Mononuclear cell (primary cell): ENCODE measurements at regions not wholly inside any gene's neighbourhood (a gene's known extent, or its start where the extent isn't known, plus 50 kb on each side); places are given as distances from the start of the nearest gene placed in this dataset.

Experiments
- H3K27me3 ChIP-seq: 2 replicates; pipeline ENCODE4 v1.6.0; 2011; ENCODE audit warnings: low read length, control low read depth; ENCODE audit not compliant: insufficient read depth
- H3K4me1 ChIP-seq: 2 replicates; pipeline ENCODE4 v1.5.1; 2011; ENCODE audit warnings: mild to moderate bottlenecking, low read length, control low read depth; ENCODE audit not compliant: insufficient read depth
- H3K4me3 ChIP-seq: 2 replicates; pipeline ENCODE4 v1.5.1; 2011; ENCODE audit warnings: mild to moderate bottlenecking, low read length, moderate library complexity
- H3K9me3 ChIP-seq: 2 replicates; pipeline ENCODE4 v1.5.1; 2011; ENCODE audit warnings: low read depth, mild to moderate bottlenecking, control low read depth, low read length

DNA sequence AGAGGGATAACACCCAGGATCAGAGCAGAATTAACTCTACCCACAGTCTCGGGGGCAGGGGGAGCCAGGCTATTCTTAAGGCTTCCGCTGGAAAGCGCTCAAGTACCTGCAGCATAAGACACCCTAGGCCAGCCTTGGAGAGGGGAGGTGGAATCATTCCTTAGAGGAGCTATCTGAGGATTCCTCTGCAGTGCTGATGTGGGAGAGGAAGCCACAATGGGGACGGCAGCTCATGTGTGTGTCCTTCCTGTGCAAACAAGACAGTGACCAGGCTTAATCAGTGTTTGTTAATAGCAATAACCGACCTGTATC lies 382.2 kb upstream of the CADM1 start:
- H3K27me3 ChIP-seq, result no peaks in the 10 kb centered on the region
- H3K9me3 ChIP-seq, result no peaks in the 10 kb centered on the region
- H3K4me3 ChIP-seq, result no peak overlapping the region
- no peaks in the 10 kb centered on the region for H3K4me1 ChIP-seq

DNA sequence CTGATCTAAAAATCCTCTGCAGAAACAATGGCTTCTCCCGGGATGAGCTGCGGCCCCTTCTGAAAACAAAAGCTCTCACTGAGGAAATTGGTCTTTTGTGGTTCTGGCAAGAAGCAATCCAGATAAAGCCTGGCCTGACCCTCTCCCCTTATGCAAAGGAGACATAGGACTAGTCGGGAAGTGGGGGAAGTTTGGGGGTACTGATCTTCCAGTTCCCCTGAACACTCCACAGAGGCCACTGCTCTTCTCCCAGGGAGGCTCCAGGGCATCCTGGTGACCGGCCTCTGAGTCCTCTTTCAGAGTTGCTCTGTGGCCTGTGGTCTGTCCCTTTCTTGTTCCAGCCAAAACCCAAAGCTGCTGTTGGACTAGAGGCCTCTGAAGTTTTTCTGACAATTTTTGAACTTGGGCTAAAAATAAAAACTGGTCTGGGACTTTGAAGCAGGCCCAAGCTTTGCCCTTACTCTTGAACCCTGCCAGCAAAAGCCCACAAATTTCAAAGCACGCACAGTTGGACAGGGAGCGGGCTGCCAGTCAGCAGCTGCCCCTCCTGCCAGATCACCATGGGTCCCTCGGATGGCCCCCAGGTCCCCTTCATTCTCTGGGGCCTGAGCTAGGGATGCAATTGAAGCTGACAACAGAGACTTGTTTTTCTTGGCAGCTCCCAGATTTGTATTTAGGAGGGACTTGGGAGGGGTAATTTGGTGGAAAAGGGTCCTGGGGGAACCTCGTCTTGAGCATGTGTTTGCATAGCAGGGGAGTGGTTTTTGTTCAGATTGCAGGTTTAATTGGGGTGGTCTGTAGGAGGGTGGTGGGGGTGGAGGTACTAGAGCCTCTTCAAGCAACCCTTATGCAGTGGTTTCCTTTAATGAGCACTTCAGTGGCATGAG lies 381.6 kb upstream of the CADM1 start:
- Histone ChIP-seq H3K4me1 (no peaks in the 10 kb centered on the region), H3K9me3 (no peaks in the 10 kb centered on the region), H3K4me3 (no peak overlapping the region), H3K27me3 (no peaks in the 10 kb centered on the region)

DNA sequence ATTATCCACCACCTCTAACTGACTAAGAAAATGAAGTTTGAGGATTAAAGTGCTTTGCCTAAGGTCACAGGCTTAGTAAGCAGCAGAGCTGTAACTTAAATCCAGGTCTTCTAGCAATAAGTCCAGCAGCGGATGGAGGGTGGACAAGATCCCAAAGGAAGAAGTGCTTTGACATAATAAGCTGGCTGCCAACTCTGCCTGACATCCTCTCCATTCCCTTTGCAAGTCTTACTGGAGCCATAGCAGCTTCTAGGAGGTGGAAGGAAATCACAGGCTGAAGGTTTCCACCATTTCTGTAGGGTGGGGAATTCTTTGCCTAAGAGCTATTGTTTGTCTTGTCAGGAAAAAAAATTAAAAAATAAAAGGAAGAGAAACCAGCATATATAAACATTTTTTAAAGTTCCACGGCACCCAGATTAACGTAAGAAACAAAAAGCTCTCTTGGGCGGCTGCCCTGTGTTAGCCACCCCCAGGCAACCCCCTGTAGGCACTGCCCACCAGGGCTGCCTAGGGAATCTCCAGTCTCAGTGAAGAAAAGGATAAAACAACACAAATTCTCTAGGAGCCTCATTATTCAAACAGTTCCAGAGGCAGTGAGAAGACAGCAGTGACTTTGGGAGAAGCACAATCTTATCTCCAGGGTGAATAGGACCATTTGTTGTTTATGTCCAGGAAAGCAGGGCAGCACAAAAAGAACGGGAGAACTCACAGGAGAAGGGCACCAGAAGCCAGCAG lies 380.8 kb upstream of the CADM1 start:
- Histone ChIP-seq H3K9me3 (no peaks in the 10 kb centered on the region), H3K4me3 (no peak overlapping the region), H3K4me1 (no peaks in the 10 kb centered on the region), H3K27me3 (no peaks in the 10 kb centered on the region)

GRCh38 chr11:115874843-115875242 lies 370.6 kb upstream of the CADM1 start:
- no peaks in the 10 kb centered on the region for H3K27me3 ChIP-seq
- no peak overlapping the region for H3K4me3 ChIP-seq
- H3K9me3 ChIP-seq, result no peaks in the 10 kb centered on the region
- peaks cover 32% of the 10 kb centered on the region for H3K4me1 ChIP-seq

DNA sequence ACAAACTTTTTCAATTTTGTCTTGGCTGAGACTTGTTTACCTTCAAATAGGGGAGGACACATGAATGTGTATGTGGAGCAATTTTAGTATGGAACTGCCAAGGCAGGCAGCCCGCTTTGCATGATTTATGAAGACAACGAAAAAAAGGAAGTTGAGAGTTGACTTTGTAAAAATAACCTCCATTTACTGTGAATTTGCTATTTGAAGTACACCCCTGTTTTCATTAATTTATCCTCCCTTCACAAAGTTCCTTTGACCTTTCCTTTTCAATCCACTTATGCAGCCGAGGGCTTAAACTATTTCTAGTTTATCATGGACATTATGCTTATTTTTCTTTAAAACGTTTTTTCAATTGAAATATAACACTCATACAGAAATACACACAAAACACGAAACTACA lies 369.6 kb upstream of the CADM1 start:
- Histone ChIP-seq H3K4me3 (no peak overlapping the region), H3K4me1 (peaks cover 32% of the 10 kb centered on the region), H3K9me3 (no peaks in the 10 kb centered on the region), H3K27me3 (no peaks in the 10 kb centered on the region)

- no peaks in the 10 kb centered on the region for H3K9me3 ChIP-seq
- peaks cover 3% of the 10 kb centered on the region for H3K27me3 ChIP-seq
- H3K4me1 ChIP-seq, result peaks cover 32% of the 10 kb centered on the region
- no peak overlapping the region for H3K4me3 ChIP-seq
Measured at GRCh38 chr11:115872416-115872815, 368.2 kb upstream of the CADM1 start.

DNA sequence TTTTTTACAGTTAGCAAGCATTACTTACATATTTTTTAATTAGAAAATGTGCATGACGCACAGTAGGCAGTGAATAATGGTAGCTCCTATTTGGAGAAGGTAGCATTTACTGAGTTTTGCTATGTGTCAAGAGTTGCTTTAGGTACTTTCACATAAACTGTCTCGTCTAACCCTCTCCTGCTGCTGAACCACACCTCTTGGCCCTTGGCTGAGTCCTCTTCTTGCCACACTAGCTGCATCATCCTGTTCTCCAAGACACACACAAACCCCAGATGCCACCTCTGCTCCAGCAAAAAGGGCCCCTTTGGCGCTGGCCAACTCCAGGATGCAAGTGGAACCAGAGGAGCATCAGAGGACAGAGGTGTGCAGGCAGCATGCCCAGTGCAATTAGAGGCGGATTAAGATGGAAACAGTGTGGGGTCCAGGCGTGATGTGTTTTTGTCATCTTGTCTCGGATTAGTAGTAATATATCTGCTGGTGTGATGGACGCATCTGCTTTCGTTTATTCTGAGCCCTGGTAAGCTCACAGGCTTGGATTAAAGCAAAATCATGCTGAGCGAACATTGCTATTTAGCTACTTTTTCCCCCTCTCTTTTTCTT lies 367.0 kb upstream of the CADM1 start:
- peaks cover 3% of the 10 kb centered on the region for H3K27me3 ChIP-seq
- peaks cover 32% of the 10 kb centered on the region for H3K4me1 ChIP-seq
- H3K9me3 ChIP-seq, result no peaks in the 10 kb centered on the region
- no peak overlapping the region for H3K4me3 ChIP-seq

DNA sequence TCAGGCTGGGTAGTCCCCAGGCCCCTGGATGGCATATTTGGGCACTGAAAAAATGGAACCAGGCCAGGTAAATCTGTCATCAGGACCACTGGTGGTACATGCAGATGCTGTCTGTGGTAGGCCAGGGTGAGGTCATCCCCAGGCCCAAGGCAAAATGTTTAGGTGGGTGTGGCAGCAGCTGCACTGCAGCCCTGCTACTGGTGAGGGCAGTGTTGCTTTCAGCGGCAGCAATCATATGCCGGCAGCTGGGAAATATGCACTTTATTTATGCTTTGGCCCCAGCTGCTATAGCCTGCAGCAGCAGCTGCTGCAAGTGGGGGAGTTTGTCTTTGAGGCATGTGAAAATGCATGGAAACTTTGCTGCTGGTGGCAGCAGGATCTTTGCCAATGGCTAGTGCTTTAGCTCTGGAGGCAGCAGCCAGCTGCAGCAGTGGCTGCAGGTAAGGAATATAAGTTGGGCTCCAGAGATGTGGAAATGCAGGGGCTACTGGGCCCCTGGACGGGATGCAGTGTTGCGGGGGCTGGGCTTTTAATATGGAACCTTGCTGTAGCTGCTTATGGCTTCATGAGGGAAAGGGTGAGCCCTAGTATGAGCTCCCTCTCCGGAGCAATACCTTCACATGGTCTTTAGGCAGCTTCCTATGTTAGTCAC lies 365.7 kb upstream of the CADM1 start:
- Histone ChIP-seq H3K27me3 (peaks cover 3% of the 10 kb centered on the region), H3K4me3 (no peak overlapping the region), H3K4me1 (peaks cover 32% of the 10 kb centered on the region), H3K9me3 (no peaks in the 10 kb centered on the region)

DNA sequence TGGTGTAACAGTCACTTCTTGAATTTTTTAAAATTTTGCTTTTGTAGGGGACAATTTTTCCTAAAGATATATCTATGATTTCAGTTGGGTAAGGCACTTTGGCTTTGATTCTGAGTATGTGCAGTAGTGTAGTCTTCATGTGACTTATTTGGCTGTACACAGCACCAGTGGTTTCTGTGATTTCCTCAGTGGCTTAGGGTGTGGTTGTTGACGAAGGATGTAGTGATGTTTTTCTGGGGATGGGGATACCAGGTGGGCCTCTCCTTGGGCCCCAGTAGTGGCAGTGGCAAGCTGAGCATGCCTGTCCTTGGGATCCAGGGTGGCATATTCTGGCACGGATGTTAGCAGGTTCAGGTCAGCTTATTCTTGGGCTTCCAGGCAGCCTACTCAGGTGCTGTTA lies 364.9 kb upstream of the CADM1 start:
- no peaks in the 10 kb centered on the region for H3K9me3 ChIP-seq
- H3K4me1 ChIP-seq, result peaks cover 27% of the 10 kb centered on the region
- peaks cover 3% of the 10 kb centered on the region for H3K27me3 ChIP-seq
- no peak overlapping the region for H3K4me3 ChIP-seq

DNA sequence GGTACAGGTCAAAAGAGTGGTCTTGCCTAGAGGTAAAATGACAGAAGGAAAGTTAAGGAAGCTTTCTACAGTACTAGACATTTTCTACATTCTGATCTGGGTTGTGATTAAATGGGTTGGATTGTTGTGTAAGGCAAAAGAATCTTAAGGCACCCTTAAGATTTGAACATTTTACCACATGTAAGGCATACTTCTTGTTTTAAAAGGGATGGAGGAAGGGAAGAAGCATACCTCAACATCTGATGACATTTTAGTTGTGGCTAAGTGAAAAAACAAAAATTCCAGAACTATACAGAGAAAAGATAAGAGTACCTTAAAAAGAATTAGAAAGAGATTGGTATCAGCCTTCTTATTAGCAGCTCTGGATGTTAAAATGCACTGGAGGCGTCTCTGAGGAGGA lies 356.0 kb upstream of the CADM1 start:
- H3K4me1 ChIP-seq, result no peaks in the 10 kb centered on the region

DNA sequence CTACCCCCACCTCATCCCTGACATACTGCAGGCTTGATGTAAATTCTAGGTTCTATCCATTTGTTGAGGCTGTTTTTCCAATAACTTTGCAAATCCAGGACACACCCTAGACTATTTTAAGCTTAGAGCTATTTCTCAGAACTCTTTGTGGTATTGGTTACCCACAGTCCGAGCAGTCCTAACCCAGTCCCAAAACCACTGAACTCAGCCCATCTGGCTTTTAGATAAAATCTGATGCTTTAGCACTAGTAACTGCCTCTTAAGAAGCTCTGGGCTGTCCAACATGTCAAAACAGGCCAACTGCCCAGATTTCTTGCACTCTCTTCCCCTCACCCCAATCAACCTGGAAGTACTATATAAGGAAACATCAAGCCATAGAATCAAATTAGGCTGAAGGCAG lies 344.4 kb upstream of the CADM1 start:
- H3K4me3 ChIP-seq, result no peak overlapping the region
- no peaks in the 10 kb centered on the region for H3K9me3 ChIP-seq
- H3K27me3 ChIP-seq, result peaks cover 5% of the 10 kb centered on the region
- H3K4me1 ChIP-seq, result no peaks in the 10 kb centered on the region

More for the DNA sequence above, 356.0 kb upstream of the CADM1 start:
- Histone ChIP-seq H3K9me3 (peaks cover 10% of the 10 kb centered on the region), H3K4me3 (no peak overlapping the region), H3K27me3 (no peaks in the 10 kb centered on the region)

DNA sequence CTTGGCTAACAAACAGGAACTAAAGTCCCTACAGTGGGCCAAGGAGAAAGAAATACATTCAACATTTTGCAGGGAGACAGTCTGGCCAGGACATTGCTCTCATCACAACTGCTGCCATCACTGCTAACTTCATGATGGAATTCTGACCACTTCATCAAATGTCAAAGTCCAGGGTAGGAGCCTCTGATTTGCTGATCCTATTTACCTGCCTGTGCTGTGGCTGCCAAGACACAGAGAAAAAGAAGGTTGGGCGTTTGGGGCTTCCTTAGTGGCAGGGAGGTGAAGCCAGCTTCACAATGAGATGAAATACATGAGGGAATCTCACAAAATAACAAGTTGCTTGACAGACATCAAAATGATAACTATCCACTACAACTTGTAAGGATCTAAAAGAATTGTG lies 343.9 kb upstream of the CADM1 start:
- Histone ChIP-seq H3K4me1 (no peaks in the 10 kb centered on the region), H3K9me3 (no peaks in the 10 kb centered on the region), H3K4me3 (no peak overlapping the region), H3K27me3 (peaks cover 5% of the 10 kb centered on the region)

- Histone ChIP-seq H3K9me3 (no peaks in the 10 kb centered on the region), H3K4me3 (no peak overlapping the region), H3K4me1 (no peaks in the 10 kb centered on the region), H3K27me3 (no peaks in the 10 kb centered on the region)
Measured at GRCh38 chr11:115845872-115846271, 341.7 kb upstream of the CADM1 start.

DNA sequence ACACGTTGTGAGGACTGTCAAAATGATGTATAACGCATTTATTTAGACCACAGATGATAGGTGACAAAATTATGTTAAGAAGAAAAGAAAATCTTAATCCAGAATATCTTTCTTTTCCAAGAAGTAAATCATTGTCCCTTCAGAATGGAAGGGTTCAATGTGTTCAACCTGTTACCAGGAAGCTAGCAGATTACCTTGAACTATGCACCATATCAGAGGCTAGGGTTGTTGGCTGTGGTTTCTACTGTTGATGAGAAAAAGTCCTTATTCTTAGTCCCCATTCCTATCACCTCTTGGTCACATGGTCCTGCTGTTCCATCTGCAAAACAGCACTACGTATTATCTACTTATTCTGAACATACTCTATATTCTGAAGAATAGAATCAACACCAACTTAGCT lies 339.5 kb upstream of the CADM1 start:
- no peak overlapping the region for H3K4me3 ChIP-seq
- H3K4me1 ChIP-seq, result no peaks in the 10 kb centered on the region
- H3K9me3 ChIP-seq, result no peaks in the 10 kb centered on the region

GRCh38 chr11:115843111-115843510 lies 338.9 kb upstream of the CADM1 start:
- no peaks in the 10 kb centered on the region for H3K4me1 ChIP-seq
- no peaks in the 10 kb centered on the region for H3K27me3 ChIP-seq
- H3K4me3 ChIP-seq, result no peak overlapping the region
- no peaks in the 10 kb centered on the region for H3K9me3 ChIP-seq

More for the DNA sequence above, 339.5 kb upstream of the CADM1 start:
- H3K27me3 ChIP-seq, result no peaks in the 10 kb centered on the region
